Keratinocyte (primary cell): ENCODE measurements at regions not wholly inside any gene's neighbourhood (a gene's known extent, or its start where the extent isn't known, plus 50 kb on each side); places are given as distances from the start of the nearest gene placed in this dataset.

Experiments used
- DNase-seq: peaks from one replicate; pipeline ENCODE4 v3.0.0-alpha.2; 2011; ENCODE audit warnings: low read depth, missing footprints, low spot score
- FAIRE-seq: peaks from 2 replicates; lab custom pipeline; 2011; peaks lifted over from hg19 to GRCh38; lab: Jason Lieb, UNC
- H2AFZ ChIP-seq: 2 replicates; pipeline ENCODE4 v1.6.0; 2012; ENCODE audit warnings: low read length, control low read depth, inconsistent platforms; ENCODE audit not compliant: control insufficient read depth
- H3K27ac ChIP-seq: 2 replicates; pipeline ENCODE4 v1.5.1; 2011; ENCODE audit warnings: low read length; ENCODE audit not compliant: control insufficient read depth, insufficient read depth
- H3K27me3 ChIP-seq: 3 replicates; pipeline ENCODE4 v1.6.0; 2011; ENCODE audit warnings: low read length; ENCODE audit not compliant: control insufficient read depth, insufficient read depth; ENCODE audit errors: extremely low read depth
- H3K36me3 ChIP-seq, 2 experiments: 2 replicates in 1 of 2; 3 replicates in 1 of 2; pipeline ENCODE4 v1.5.1; 2011; ENCODE audit warnings: low read length in 2 of 2, mild to moderate bottlenecking in 1 of 2; ENCODE audit not compliant: control insufficient read depth in 2 of 2, insufficient read depth in 2 of 2; ENCODE audit errors: extremely low read depth in 1 of 2
- H3K4me1 ChIP-seq: 3 replicates; pipeline ENCODE4 v1.5.1; 2011; ENCODE audit warnings: low read length; ENCODE audit not compliant: control insufficient read depth, insufficient read depth; ENCODE audit errors: extremely low read depth
- H3K4me2 ChIP-seq: 3 replicates; pipeline ENCODE4 v1.6.0; 2011; ENCODE audit warnings: low read depth, low read length; ENCODE audit not compliant: control insufficient read depth, insufficient read depth; ENCODE audit errors: extremely low read depth
- H3K4me3 ChIP-seq, 3 experiments: fragments of 200-600 bp in 1 of 3; sonication (generic) in 1 of 3; 2 replicates in 2 of 3; 3 replicates in 1 of 3; pipeline ENCODE4 v1.5.1; 2011 to 2016; ENCODE audit warnings: low read length in 3 of 3, mild to moderate bottlenecking in 3 of 3, control low read depth in 2 of 3, inconsistent platforms in 1 of 3, low read depth in 1 of 3, mixed read lengths in 1 of 3, mixed run types in 1 of 3, moderate library complexity in 1 of 3; ENCODE audit not compliant: control insufficient read depth in 2 of 3, insufficient read depth in 2 of 3; ENCODE audit errors: extremely low read depth in 1 of 3
- H3K79me2 ChIP-seq: 2 replicates; pipeline ENCODE4 v1.6.0; 2012; ENCODE audit warnings: low read length; ENCODE audit not compliant: control insufficient read depth, insufficient read depth
- H3K9ac ChIP-seq: 3 replicates; pipeline ENCODE4 v1.6.0; 2011; ENCODE audit warnings: low read length; ENCODE audit not compliant: control insufficient read depth, insufficient read depth; ENCODE audit errors: extremely low read depth
- H3K9me1 ChIP-seq: 3 replicates; pipeline ENCODE4 v1.6.0; 2011; ENCODE audit warnings: low read length; ENCODE audit not compliant: control insufficient read depth, insufficient read depth; ENCODE audit errors: extremely low read depth
- H3K9me3 ChIP-seq: 2 replicates; pipeline ENCODE4 v1.5.1; 2012; ENCODE audit warnings: low read depth, low read length; ENCODE audit not compliant: control insufficient read depth
- H4K20me1 ChIP-seq: 3 replicates; pipeline ENCODE4 v1.6.0; 2011; ENCODE audit warnings: low read length; ENCODE audit not compliant: control insufficient read depth, insufficient read depth; ENCODE audit errors: extremely low read depth
- CTCF ChIP-seq, 3 experiments: IDR thresholded peaks in 1 of 3; conservative IDR thresholded peaks in 1 of 3; optimal IDR thresholded peaks in 1 of 3; 2 replicates in 2 of 3; 3 replicates in 1 of 3; pipeline versions ENCODE3 to v1.5.1; 2011; ENCODE audit warnings: low read length in 3 of 3, mild to moderate bottlenecking in 3 of 3, moderate library complexity in 2 of 3, control low read depth in 1 of 3, inconsistent platforms in 1 of 3; ENCODE audit not compliant: insufficient read depth in 2 of 3; ENCODE audit errors: extremely low read depth in 1 of 3
- EZH2 ChIP-seq: IDR thresholded peaks from one replicate; pipeline ENCODE4 v1.6.1; 2012; ENCODE audit warnings: inconsistent platforms, mild to moderate bottlenecking, low read length, moderate library complexity
- dilution Hi-C: fragments of 300-500 bp; cut with MboI; formaldehyde crosslinking; loops from one replicate; pipeline ENCODE4 v1.7.0; 2020; ENCODE audit warnings: low sequenced_read_pairs; ENCODE audit not compliant: extremely low pct_ligation_motif_present

- dilution Hi-C loops = no loop called here
- Histone ChIP-seq H3K79me2 (no peaks in the 10 kb centered on the region), H3K9me3 (no peaks in the 10 kb centered on the region), H3K4me3 (no peak overlapping the region), H3K27ac (no peak overlapping the region), H3K4me2 (no peak overlapping the region), H3K4me1 (no peaks in the 10 kb centered on the region), H3K27me3 (no peaks in the 10 kb centered on the region), H2AFZ (no peak overlapping the region), H3K36me3 (no peaks in the 10 kb centered on the region), H3K9ac (no peak overlapping the region), H3K9me1 (no peaks in the 10 kb centered on the region), H4K20me1 (no peaks in the 10 kb centered on the region)
- FAIRE-seq (no peak), DNase-seq (no peak)
- TF ChIP-seq CTCF (optimal IDR thresholded peaks at IDR 0.05 in 1 of 3, IDR thresholded peaks at IDR 0.05 in 1 of 3, conservative IDR thresholded peaks at IDR 0.05 in 1 of 3; ENCODE audit: extremely low read depth in 1 of 3, insufficient read depth in 2 of 3, low read length in 3 of 3) (no peak), EZH2 (no peak)
These were observed 346.0 kb downstream of the FIGN start for GRCh38 chr2:163389838-163390237.

GRCh38 chr2:163375472-163375871, 360.3 kb downstream of the FIGN start:
- Histone ChIP-seq H4K20me1 (no peaks in the 10 kb centered on the region), H3K9ac (no peak overlapping the region), H3K4me2 (no peak overlapping the region), H3K4me3 (no peak overlapping the region), H3K79me2 (no peaks in the 10 kb centered on the region), H3K9me3 (no peaks in the 10 kb centered on the region), H3K9me1 (no peaks in the 10 kb centered on the region), H3K4me1 (no peaks in the 10 kb centered on the region), H3K36me3 (no peaks in the 10 kb centered on the region), H2AFZ (no peak overlapping the region), H3K27ac (no peak overlapping the region), H3K27me3 (no peaks in the 10 kb centered on the region)
- no peak for TF ChIP-seq CTCF (optimal IDR thresholded peaks at IDR 0.05 in 1 of 3, IDR thresholded peaks at IDR 0.05 in 1 of 3, conservative IDR thresholded peaks at IDR 0.05 in 1 of 3; ENCODE audit: extremely low read depth in 1 of 3, insufficient read depth in 2 of 3, low read length in 3 of 3)
- TF ChIP-seq EZH2 = no peak
- dilution Hi-C loops = no loop called here
- FAIRE-seq (no peak), DNase-seq (no peak)
